ENCODE measurements at regions not wholly inside any gene's neighbourhood (a gene's known extent, or its start where the extent isn't known, plus 50 kb on each side); places are given as distances from the start of the nearest gene placed in this dataset.

DNA sequence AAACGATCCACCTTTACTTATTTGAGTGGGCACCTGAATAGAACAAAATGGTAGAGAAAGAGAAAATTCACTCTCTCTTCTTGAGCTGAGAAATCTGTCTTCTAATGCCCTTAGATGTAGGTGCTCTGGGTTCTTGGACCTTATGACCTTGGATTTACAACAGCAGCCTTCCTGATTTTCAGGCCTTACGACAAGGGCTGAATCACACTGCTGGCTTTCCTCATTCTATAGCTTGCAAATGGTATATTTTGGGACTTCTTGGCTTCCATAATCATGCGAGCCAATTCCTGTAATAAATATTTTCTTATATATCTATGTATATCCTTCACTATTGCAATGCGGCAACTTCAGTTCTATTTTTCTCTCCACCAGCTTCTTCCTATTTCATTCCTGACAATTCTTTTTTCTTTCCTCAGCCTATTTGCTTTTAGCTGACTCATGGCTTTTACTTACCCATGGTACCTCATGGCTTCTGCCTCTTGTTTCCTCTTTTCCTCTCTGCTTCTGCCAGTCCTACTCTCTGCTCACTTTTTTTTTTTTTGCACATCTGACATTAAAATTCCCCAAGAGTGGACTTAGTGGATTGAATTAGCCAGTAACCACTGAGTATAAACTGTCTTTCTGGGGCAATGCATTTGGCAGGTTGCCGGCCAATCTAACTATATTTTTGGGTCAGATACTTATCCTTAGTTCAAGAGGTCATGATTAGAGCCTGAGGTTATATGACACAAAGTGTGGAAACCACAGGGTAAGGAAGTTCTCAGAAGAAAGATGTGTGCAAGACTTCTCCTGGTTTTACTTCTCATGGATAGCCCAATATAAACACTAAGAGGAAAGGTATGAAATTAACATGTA lies 359.5 kb downstream of the TMEM135 start:
- no peak for DNase-seq (ENCODE audit: low spot score)
- Mint-ChIP-seq H3K27me3 (ENCODE audit: low read depth) (no peaks in the 10 kb centered on the region), H3K27ac (ENCODE audit: unreplicated experiment) (no peak overlapping the region), H3K36me3 (ENCODE audit: low read depth) (peaks cover 2% of the 10 kb centered on the region), H3K9me3 (ENCODE audit: low read depth) (peaks cover 11% of the 10 kb centered on the region), H3K4me3 (ENCODE audit: unreplicated experiment) (no peak overlapping the region), H3K4me1 (ENCODE audit: low read depth) (no peaks in the 10 kb centered on the region)
- TF ChIP-seq CTCF (IDR thresholded peaks at IDR 0.05), result no peak

GRCh38 chr11:87394924-87395323 lies 357.2 kb downstream of the TMEM135 start:
- no peak overlapping the region for H3K27ac Mint-ChIP-seq (ENCODE audit: unreplicated experiment)
- no peak for DNase-seq (ENCODE audit: low spot score)

GRCh38 chr11:87392665-87393064 lies 354.9 kb downstream of the TMEM135 start:
- no peak for TF ChIP-seq CTCF (IDR thresholded peaks at IDR 0.05)
- Mint-ChIP-seq H3K4me1 (ENCODE audit: low read depth) (no peaks in the 10 kb centered on the region), H3K36me3 (ENCODE audit: low read depth) (peaks cover 7% of the 10 kb centered on the region), H3K9me3 (ENCODE audit: low read depth) (peaks cover 17% of the 10 kb centered on the region), H3K4me3 (ENCODE audit: unreplicated experiment) (no peak overlapping the region), H3K27ac (ENCODE audit: unreplicated experiment) (no peak overlapping the region), H3K27me3 (ENCODE audit: low read depth) (peaks cover 7% of the 10 kb centered on the region)
- DNase-seq (ENCODE audit: low spot score), result no peak

More at GRCh38 chr11:87394924-87395323, 357.2 kb downstream of the TMEM135 start:
- H3K4me3 Mint-ChIP-seq (ENCODE audit: unreplicated experiment), result no peak overlapping the region
- no peak for TF ChIP-seq CTCF (IDR thresholded peaks at IDR 0.05)
- peaks cover 3% of the 10 kb centered on the region for H3K27me3 Mint-ChIP-seq (ENCODE audit: low read depth)
- H3K4me1 Mint-ChIP-seq (ENCODE audit: low read depth), result no peaks in the 10 kb centered on the region
- H3K36me3 Mint-ChIP-seq (ENCODE audit: low read depth), result peaks cover 2% of the 10 kb centered on the region
- H3K9me3 Mint-ChIP-seq (ENCODE audit: low read depth), result peaks cover 11% of the 10 kb centered on the region

DNA sequence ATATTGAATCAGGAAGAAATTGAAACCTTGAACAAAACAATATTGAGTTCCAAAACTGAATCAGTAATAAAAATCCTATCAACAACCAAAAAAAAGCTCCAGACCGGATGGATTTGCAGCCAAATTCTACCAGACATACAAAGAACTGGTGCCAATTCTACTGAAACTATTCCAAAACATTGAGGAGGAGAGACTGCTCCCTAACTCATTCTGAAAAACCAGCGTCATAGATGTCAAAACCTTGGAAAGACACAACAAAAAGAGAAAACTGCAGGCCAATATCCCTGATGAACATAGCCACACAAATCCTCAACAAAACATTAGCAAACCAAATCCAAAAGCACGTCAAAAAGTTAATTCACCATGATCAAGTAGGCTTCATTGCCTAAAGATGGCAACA lies 353.8 kb downstream of the TMEM135 start:
- TF ChIP-seq CTCF (IDR thresholded peaks at IDR 0.05), result no peak
- H3K9me3 Mint-ChIP-seq (ENCODE audit: low read depth), result peaks cover 19% of the 10 kb centered on the region
- H3K4me3 Mint-ChIP-seq (ENCODE audit: unreplicated experiment), result no peak overlapping the region
- H3K36me3 Mint-ChIP-seq (ENCODE audit: low read depth), result peaks cover 7% of the 10 kb centered on the region
- no peak overlapping the region for H3K27ac Mint-ChIP-seq (ENCODE audit: unreplicated experiment)
- no peak for DNase-seq (ENCODE audit: low spot score)
- no peaks in the 10 kb centered on the region for H3K4me1 Mint-ChIP-seq (ENCODE audit: low read depth)
- H3K27me3 Mint-ChIP-seq (ENCODE audit: low read depth), result peaks cover 8% of the 10 kb centered on the region

- Mint-ChIP-seq H3K9me3 (ENCODE audit: low read depth) (peaks cover 20% of the 10 kb centered on the region), H3K27me3 (ENCODE audit: low read depth) (peaks cover 17% of the 10 kb centered on the region), H3K36me3 (ENCODE audit: low read depth) (peaks cover 5% of the 10 kb centered on the region), H3K27ac (ENCODE audit: unreplicated experiment) (no peak overlapping the region), H3K4me3 (ENCODE audit: unreplicated experiment) (no peak overlapping the region), H3K4me1 (ENCODE audit: low read depth) (no peaks in the 10 kb centered on the region)
- TF ChIP-seq CTCF (IDR thresholded peaks at IDR 0.05), result no peak
- DNase-seq (ENCODE audit: low spot score), result no peak
These were observed 346.5 kb downstream of the TMEM135 start for GRCh38 chr11:87384078-87384729.
